HAP-1 (cell line): ENCODE measurements at regions not wholly inside any gene's neighbourhood (a gene's known extent, or its start where the extent isn't known, plus 50 kb on each side); places are given as distances from the start of the nearest gene placed in this dataset.

Experiments
- DNase-seq, 2 experiments: peaks; one replicate each; pipeline ENCODE4 v3.0.0-alpha.2; 2016 to 2020; ENCODE audit warnings: low spot score in 2 of 2
- H3K27me3 ChIP-seq: fragments of 250-450 bp; sonication (Bioruptor Pico); 2 replicates; pipeline ENCODE4 v1.5.1; 2020; ENCODE audit warnings: low read depth, mild to moderate bottlenecking, moderate library complexity
- H3K36me3 ChIP-seq: fragments of 250-450 bp; sonication (Bioruptor Pico); replicated peaks from 2 replicates; pipeline ENCODE4 v1.5.1; 2020; ENCODE audit warnings: mild to moderate bottlenecking
- H3K4me1 ChIP-seq: fragments of 250-450 bp; sonication (Bioruptor Pico); 2 replicates; pipeline ENCODE4 v1.5.1; 2020; ENCODE audit warnings: mild to moderate bottlenecking
- H3K4me3 ChIP-seq: fragments of 250-450 bp; sonication (Bioruptor Pico); 2 replicates; pipeline ENCODE4 v1.5.1; 2020; ENCODE audit warnings: mild to moderate bottlenecking, moderate library complexity
- H3K9me3 ChIP-seq: fragments of 250-450 bp; sonication (Bioruptor Pico); 2 replicates; pipeline ENCODE4 v1.5.1; 2020; ENCODE audit warnings: mild to moderate bottlenecking, moderate library complexity
- in situ Hi-C: fragments of 300-500 bp; cut with MboI; formaldehyde crosslinking; loops from 3 replicates; pipeline ENCODE4 v1.14.3; 2020; ENCODE audit warnings: low sequenced_read_pairs, inconsistent platforms, mixed read lengths

- H3K36me3 ChIP-seq, result no peaks in the 10 kb centered on the region
- H3K9me3 ChIP-seq, result no peaks in the 10 kb centered on the region
- no peaks in the 10 kb centered on the region for H3K4me1 ChIP-seq
- peaks cover 4% of the 10 kb centered on the region; the same call in 1 of the 2 replicates for H3K27me3 ChIP-seq
- DNase-seq, result no peak
- in situ Hi-C loops, result loop anchor here (25.0 kb wide), 1 partner anchor 828 kb away; no protein-coding TSS in a partner anchor
- H3K4me3 ChIP-seq, result no peak overlapping the region
Observed at GRCh38 chr1:50358962-50359361, 64.3 kb downstream of the DMRTA2 start.

- peaks cover 4% of the 10 kb centered on the region; the same call in 1 of the 2 replicates for H3K27me3 ChIP-seq
- no peaks in the 10 kb centered on the region for H3K36me3 ChIP-seq
- DNase-seq, result no peak
- no peaks in the 10 kb centered on the region for H3K4me1 ChIP-seq
- in situ Hi-C loops, result loop anchor here (25.0 kb wide), 1 partner anchor 830 kb away; no protein-coding TSS in a partner anchor
- H3K9me3 ChIP-seq, result no peaks in the 10 kb centered on the region
- H3K4me3 ChIP-seq, result no peak overlapping the region
Observed at GRCh38 chr1:50357186-50357585, 66.1 kb downstream of the DMRTA2 start.

- Histone ChIP-seq H3K4me1 (no peaks in the 10 kb centered on the region), H3K9me3 (no peaks in the 10 kb centered on the region), H3K36me3 (no peaks in the 10 kb centered on the region), H3K27me3 (peaks cover 4% of the 10 kb centered on the region; the same call in 1 of the 2 replicates), H3K4me3 (no peak overlapping the region)
- no peak for DNase-seq
- in situ Hi-C loops, result loop anchor here (25.0 kb wide), 1 partner anchor 832 kb away; no protein-coding TSS in a partner anchor
Observed at GRCh38 chr1:50354813-50355212, 68.4 kb downstream of the DMRTA2 start.

GRCh38 chr1:50352428-50352827, 70.8 kb downstream of the DMRTA2 start:
- Histone ChIP-seq H3K4me1 (no peaks in the 10 kb centered on the region), H3K9me3 (no peaks in the 10 kb centered on the region), H3K4me3 (no peak overlapping the region), H3K36me3 (no peaks in the 10 kb centered on the region), H3K27me3 (peaks cover 4% of the 10 kb centered on the region; the same call in 1 of the 2 replicates)
- in situ Hi-C loops, result loop anchor here (25.0 kb wide), 1 partner anchor 835 kb away; no protein-coding TSS in a partner anchor
- DNase-seq, result no peak

- no peak for DNase-seq
- Histone ChIP-seq H3K9me3 (no peaks in the 10 kb centered on the region), H3K4me1 (no peaks in the 10 kb centered on the region), H3K36me3 (no peaks in the 10 kb centered on the region), H3K4me3 (no peak overlapping the region), H3K27me3 (peaks cover 4% of the 10 kb centered on the region; the same call in 1 of the 2 replicates)
- in situ Hi-C loops, result loop anchor here (25.0 kb wide), 1 partner anchor 836 kb away; no protein-coding TSS in a partner anchor
Observed at GRCh38 chr1:50350868-50351267, 72.4 kb downstream of the DMRTA2 start.

GRCh38 chr1:50350421-50350820, 72.8 kb downstream of the DMRTA2 start:
- peaks cover 4% of the 10 kb centered on the region; the same call in 1 of the 2 replicates for H3K27me3 ChIP-seq
- H3K4me1 ChIP-seq, result no peaks in the 10 kb centered on the region
- H3K4me3 ChIP-seq, result no peak overlapping the region
- in situ Hi-C loops, result loop anchor here (25.0 kb wide), 1 partner anchor 837 kb away; no protein-coding TSS in a partner anchor
- DNase-seq, result no peak
- H3K36me3 ChIP-seq, result no peaks in the 10 kb centered on the region
- no peaks in the 10 kb centered on the region for H3K9me3 ChIP-seq

- no peak for DNase-seq
- Histone ChIP-seq H3K9me3 (no peaks in the 10 kb centered on the region), H3K4me1 (no peaks in the 10 kb centered on the region), H3K36me3 (no peaks in the 10 kb centered on the region), H3K4me3 (no peak overlapping the region), H3K27me3 (no peaks in the 10 kb centered on the region; the same call in 1 of the 2 replicates)
- in situ Hi-C loops, result loop anchor here (10.0 to 25.0 kb wide), 2 partner anchors 1437 to 1774 kb away; no protein-coding TSS in a partner anchor
Observed at GRCh38 chr1:50349242-50349565, 74.0 kb downstream of the DMRTA2 start.

GRCh38 chr1:50348449-50349241, 74.6 kb downstream of the DMRTA2 start:
- Histone ChIP-seq H3K27me3 (no peaks in the 10 kb centered on the region), H3K36me3 (no peaks in the 10 kb centered on the region), H3K9me3 (no peaks in the 10 kb centered on the region), H3K4me1 (no peaks in the 10 kb centered on the region), H3K4me3 (no peak overlapping the region)
- in situ Hi-C loops, result loop anchor here (10.0 to 25.0 kb wide), 2 partner anchors 1436 to 1774 kb away; no protein-coding TSS in a partner anchor
- DNase-seq, result peak; percentile 61 to 73

- no peaks in the 10 kb centered on the region for H3K9me3 ChIP-seq
- H3K27me3 ChIP-seq, result no peaks in the 10 kb centered on the region
- no peak overlapping the region for H3K4me3 ChIP-seq
- H3K36me3 ChIP-seq, result no peaks in the 10 kb centered on the region
- H3K4me1 ChIP-seq, result no peaks in the 10 kb centered on the region
- in situ Hi-C loops, result loop anchor here (10.0 to 25.0 kb wide), 2 partner anchors 1436 to 1773 kb away; no protein-coding TSS in a partner anchor
- no peak for DNase-seq
Observed at GRCh38 chr1:50347933-50348332, 75.3 kb downstream of the DMRTA2 start.

GRCh38 chr1:50346621-50347020, 76.6 kb downstream of the DMRTA2 start:
- no peak for DNase-seq
- H3K36me3 ChIP-seq, result no peaks in the 10 kb centered on the region
- in situ Hi-C loops, result loop anchor here (10.0 to 25.0 kb wide), 2 partner anchors 1434 to 1772 kb away; no protein-coding TSS in a partner anchor
- H3K27me3 ChIP-seq, result no peaks in the 10 kb centered on the region
- no peaks in the 10 kb centered on the region for H3K9me3 ChIP-seq
- no peak overlapping the region for H3K4me3 ChIP-seq
- H3K4me1 ChIP-seq, result no peaks in the 10 kb centered on the region

- Histone ChIP-seq H3K36me3 (no peaks in the 10 kb centered on the region), H3K4me3 (no peak overlapping the region), H3K27me3 (peaks cover 12% of the 10 kb centered on the region), H3K4me1 (no peaks in the 10 kb centered on the region), H3K9me3 (no peaks in the 10 kb centered on the region)
- in situ Hi-C loops, result loop anchor here (10.0 to 25.0 kb wide), 2 partner anchors 1431 to 1769 kb away; no protein-coding TSS in a partner anchor
- no peak for DNase-seq
Observed at GRCh38 chr1:50343323-50343722, 79.9 kb downstream of the DMRTA2 start.

GRCh38 chr1:50342525-50342924, 80.7 kb downstream of the DMRTA2 start:
- H3K4me3 ChIP-seq, result no peak overlapping the region
- H3K27me3 ChIP-seq, result peaks cover 12% of the 10 kb centered on the region
- H3K36me3 ChIP-seq, result no peaks in the 10 kb centered on the region
- no peaks in the 10 kb centered on the region for H3K9me3 ChIP-seq
- H3K4me1 ChIP-seq, result no peaks in the 10 kb centered on the region
- in situ Hi-C loops, result loop anchor here (10.0 to 25.0 kb wide), 2 partner anchors 1430 to 1768 kb away; no protein-coding TSS in a partner anchor
- DNase-seq, result no peak

- DNase-seq, result no peak
- Histone ChIP-seq H3K27me3 (peaks cover 15% of the 10 kb centered on the region), H3K4me3 (no peak overlapping the region), H3K36me3 (no peaks in the 10 kb centered on the region), H3K4me1 (peaks cover 2% of the 10 kb centered on the region), H3K9me3 (no peaks in the 10 kb centered on the region)
- in situ Hi-C loops, result loop anchor here (25.0 kb wide), 1 partner anchor 1423 kb away; no protein-coding TSS in a partner anchor
Observed at GRCh38 chr1:50335036-50335435, 88.2 kb downstream of the DMRTA2 start.

- H3K4me3 ChIP-seq, result peak overlapping the region; percentile 40
- in situ Hi-C loops, result loop anchor here (25.0 kb wide), 1 partner anchor 1421 kb away; no protein-coding TSS in a partner anchor
- peaks cover 18% of the 10 kb centered on the region for H3K27me3 ChIP-seq
- H3K9me3 ChIP-seq, result no peaks in the 10 kb centered on the region
- H3K36me3 ChIP-seq, result no peaks in the 10 kb centered on the region
- H3K4me1 ChIP-seq, result peaks cover 2% of the 10 kb centered on the region
- DNase-seq, result peak; percentile 49 to 85
Observed at GRCh38 chr1:50333595-50333974, 89.7 kb downstream of the DMRTA2 start.
